GM18951 (cell line): ENCODE measurements at regions not wholly inside any gene's neighbourhood (a gene's known extent, or its start where the extent isn't known, plus 50 kb on each side); places are given as distances from the start of the nearest gene placed in this dataset.

Experiments used
- POLR2A ChIP-seq: IDR thresholded peaks from 4 replicates; pipeline ENCODE4 v1.6.1; 2011; ENCODE audit warnings: mild to moderate bottlenecking; ENCODE audit not compliant: insufficient read length, insufficient read depth; ENCODE audit errors: extremely low read depth
- in situ Hi-C: fragments of 300-500 bp; cut with MboI; formaldehyde crosslinking; loops from one replicate; pipeline ENCODE4 v1.12.0; 2022; ENCODE audit warnings: low sequenced_read_pairs, mixed read lengths, inconsistent platforms; ENCODE audit not compliant: unreplicated experiment

DNA sequence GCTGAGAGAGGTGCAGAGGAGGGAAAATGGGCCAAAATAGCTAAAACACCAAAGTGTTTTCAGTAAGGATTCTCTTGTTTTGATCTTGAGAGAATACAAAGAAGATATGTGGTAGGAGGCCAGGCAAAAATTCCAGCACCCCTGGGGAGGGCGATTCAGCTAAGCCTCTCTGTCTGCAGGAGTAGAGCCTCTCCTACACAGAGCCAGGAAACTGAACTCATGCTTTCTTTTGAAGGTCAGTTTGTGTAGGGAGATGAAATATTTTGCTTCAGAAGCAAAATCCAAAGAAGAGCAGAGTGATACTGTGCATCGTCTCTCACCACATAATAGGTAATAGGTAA, 565.0 kb downstream of the FGF9 start:
- in situ Hi-C loops = no loop called here
- no peak for TF ChIP-seq POLR2A

- TF ChIP-seq POLR2A = no peak
- in situ Hi-C loops = no loop called here
Observed at GRCh38 chr13:22238269-22238668, 567.4 kb downstream of the FGF9 start.

- in situ Hi-C loops = no loop called here
- no peak for TF ChIP-seq POLR2A
Observed at GRCh38 chr13:22240716-22241115, 569.8 kb downstream of the FGF9 start.

GRCh38 chr13:22243469-22244163, 572.7 kb downstream of the FGF9 start:
- in situ Hi-C loops = no loop called here
- TF ChIP-seq POLR2A = no peak

DNA sequence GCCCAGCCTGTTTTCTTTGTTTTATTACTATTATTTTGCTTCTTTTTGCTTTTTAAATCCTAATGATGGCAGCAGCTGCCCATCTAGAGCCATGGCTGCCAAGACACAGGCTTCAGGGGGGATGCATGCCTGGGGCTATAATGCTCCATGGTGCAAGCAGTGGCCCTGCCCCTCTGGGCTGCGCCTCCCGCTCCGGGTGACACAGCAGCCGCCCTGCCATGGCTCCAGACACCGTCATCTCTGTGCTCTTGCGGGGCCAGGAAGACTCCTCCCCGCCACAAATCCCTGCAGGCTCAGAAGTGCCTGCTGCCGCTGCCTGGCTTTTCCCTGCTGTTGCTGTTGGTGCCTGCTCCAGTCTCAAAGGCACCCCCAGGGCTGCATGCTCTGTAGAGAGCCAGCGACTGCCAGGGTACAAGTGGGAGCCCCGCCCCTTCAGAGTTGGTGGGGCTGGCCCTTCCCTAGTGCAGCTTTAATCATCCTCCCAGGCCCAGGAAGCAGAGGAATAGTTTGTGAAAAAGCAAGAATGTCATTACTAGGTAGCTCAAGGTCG, 581.5 kb downstream of the FGF9 start:
- in situ Hi-C loops = no loop called here
- no peak for TF ChIP-seq POLR2A

DNA sequence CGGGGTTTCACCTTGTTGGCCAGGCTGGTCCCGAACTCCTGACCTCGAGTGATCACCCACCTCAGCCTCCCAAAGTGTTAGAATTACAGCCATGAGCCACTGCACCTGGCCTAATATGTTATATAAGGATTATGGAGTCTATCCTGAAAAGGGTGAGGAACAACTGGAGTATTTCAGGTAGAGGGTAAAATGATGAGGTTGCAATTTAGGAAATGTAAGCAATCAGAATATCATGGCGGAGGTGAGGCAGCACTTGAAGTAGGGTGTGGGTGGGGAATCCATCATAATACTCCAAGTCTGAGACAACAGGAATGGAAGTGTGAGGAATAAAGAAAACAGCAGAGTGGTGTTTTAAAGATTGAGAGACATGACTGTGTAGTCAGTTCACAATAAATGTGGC, 582.2 kb downstream of the FGF9 start:
- TF ChIP-seq POLR2A = no peak
- in situ Hi-C loops = no loop called here

DNA sequence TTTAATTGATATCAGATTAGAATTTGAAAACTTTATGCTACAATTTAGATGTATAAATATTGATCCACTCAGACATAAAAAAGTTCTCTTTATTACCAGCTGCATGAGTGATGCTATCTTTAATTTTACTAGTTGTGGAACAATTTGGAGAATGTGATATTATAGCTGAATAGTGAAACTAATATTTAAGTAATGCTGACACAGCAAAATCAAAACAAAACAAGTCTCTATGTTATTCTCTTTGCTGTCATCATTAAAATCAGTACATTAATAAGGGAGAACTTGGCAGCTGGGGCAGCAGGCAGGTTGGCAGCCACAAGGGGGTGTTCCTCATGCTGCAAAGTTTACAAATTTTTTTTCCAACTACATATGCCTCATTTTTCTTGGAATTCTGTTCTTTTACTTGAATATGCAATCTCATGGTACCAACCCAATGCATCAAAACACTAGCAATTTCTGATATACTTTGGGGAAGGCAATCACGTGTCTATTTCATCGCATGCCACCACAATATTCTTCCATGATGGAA, 585.3 kb downstream of the FGF9 start:
- no peak for TF ChIP-seq POLR2A
- in situ Hi-C loops = no loop called here

- in situ Hi-C loops = no loop called here
- no peak for TF ChIP-seq POLR2A
Observed at GRCh38 chr13:22262001-22262885, 591.4 kb downstream of the FGF9 start.

GRCh38 chr13:22263185-22263584, 592.3 kb downstream of the FGF9 start:
- in situ Hi-C loops = no loop called here
- no peak for TF ChIP-seq POLR2A

DNA sequence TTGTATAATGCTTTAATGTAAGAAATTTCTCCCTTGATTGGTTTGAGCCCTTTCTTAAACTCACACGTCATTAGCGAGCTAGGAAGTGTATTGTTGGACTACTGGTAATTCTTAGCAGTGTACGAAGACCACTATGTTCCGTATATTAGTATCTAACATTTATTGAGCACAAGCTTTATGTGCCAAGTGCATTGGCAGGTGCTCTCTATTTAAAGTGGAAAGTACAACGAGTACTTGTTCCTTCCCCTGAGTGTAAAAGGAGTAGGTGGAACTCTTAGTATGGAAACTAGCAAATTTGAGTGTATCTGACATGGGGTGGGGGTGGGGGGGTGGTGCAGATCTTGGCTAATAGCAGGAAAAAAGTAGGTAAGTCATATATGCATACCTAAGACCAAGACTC, 594.7 kb downstream of the FGF9 start:
- no peak for TF ChIP-seq POLR2A
- in situ Hi-C loops = no loop called here

DNA sequence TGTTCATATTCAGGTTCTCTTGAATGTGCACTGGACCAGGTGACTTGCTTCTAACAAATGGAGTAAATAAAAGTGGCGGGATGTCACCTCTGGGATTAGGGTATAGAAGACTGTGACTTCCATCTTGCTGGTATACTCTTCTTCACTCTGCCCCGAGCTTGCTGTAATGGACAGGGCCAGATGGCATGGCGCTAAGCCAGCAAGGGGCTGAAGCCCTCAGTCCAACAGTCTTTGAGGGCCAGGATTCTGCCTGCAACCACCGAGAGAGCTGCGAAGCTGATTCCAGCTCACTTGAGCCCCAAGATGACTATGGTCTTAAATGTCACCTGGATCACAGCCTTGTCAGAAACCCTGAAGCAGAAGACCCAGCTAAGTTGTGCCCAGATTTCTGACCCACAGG, 600.0 kb downstream of the FGF9 start:
- in situ Hi-C loops = loop anchor here (10.0 kb wide), 1 partner anchor 636 kb away; no protein-coding TSS in a partner anchor

DNA sequence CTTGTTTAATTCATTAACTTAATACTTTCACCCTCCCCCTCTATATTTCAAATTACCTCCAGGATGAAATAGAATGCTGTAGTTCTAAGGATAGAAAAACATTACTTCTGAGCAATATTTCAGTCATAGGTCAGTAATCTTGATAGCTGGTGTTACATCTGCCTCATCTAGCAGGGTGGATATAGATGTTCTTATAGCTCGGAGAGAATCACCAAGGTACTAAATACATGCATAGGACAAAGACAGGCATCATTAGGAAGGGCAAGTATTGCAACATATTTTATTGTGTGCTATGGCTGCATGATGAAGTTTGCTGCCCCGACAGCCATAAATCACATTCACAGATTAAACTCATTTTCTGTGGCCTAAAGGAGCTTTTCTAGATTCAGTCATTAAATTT, 601.0 kb downstream of the FGF9 start:
- in situ Hi-C loops = loop anchor here (10.0 kb wide), 1 partner anchor 637 kb away; no protein-coding TSS in a partner anchor
- TF ChIP-seq POLR2A = no peak

More for the DNA sequence above, 600.0 kb downstream of the FGF9 start:
- TF ChIP-seq POLR2A = no peak

DNA sequence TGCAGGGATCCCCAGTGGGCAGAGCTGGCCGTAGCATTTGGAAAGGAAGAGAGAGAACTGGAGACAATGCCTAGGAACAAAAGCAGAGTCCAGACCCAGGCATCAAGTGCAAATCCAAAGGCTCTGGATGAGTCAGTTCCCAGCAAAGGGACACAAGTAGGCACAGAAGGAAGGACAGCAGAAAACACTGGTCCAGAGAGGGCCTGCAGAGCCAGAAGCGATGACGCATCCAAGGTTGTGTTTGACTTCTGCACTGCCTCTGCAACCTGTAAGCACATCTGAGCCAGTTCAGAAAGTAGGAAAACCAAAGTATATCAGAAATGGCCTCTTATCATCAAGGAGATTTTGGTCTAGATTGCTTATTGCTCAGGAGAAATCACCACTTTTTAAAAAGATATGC, 604.5 kb downstream of the FGF9 start:
- TF ChIP-seq POLR2A = no peak
- in situ Hi-C loops = loop anchor here (10.0 kb wide), 1 partner anchor 641 kb away; no protein-coding TSS in a partner anchor
